IMR-90 (cell line): ENCODE measurements at regions not wholly inside any gene's neighbourhood (a gene's known extent, or its start where the extent isn't known, plus 50 kb on each side); places are given as distances from the start of the nearest gene placed in this dataset.

ENCODE experiments used
- ATAC-seq: fragments of 200-7000 bp; cut with Tn5 transposase; 2 replicates; pipeline ENCODE4 v1.9.1; 2020; ENCODE audit warnings: low read depth, mild to moderate bottlenecking, moderate library complexity
- BruUV-seq: library from RNA; stranded (reverse); fragments of 400-500 nt; replicated peaks from 2 replicates; lab custom pipeline; 2021; lab: Mats Ljungman, UMichigan
- CTCF ChIA-PET: fragments of 300-600 bp; formaldehyde crosslinking; extraction: SDS; loops from one replicate; lab custom pipeline; 2021; ENCODE audit warnings: antibody characterized with exemption; lab: Yijun Ruan, JAX
- POLR2A ChIA-PET: fragments of 300-600 bp; sonication (Branson Sonifier 250); formaldehyde crosslinking; loops from one replicate; lab custom pipeline; 2022; ENCODE audit warnings: antibody characterized with exemption; ENCODE audit not compliant: unreplicated experiment; lab: Charles Lee
- DNase-seq: peaks from one replicate; pipeline ENCODE4 v3.0.0; 2013
- H2AFZ ChIP-seq: replicated peaks from 2 replicates; pipeline ENCODE3; 2013; ENCODE audit warnings: low read length, mild to moderate bottlenecking; ENCODE audit not compliant: poor library complexity
- H2AK5ac ChIP-seq: 2 replicates; pipeline ENCODE4 v1.6.1; 2013; ENCODE audit warnings: low read depth, low read length, inconsistent platforms
- H2AK9ac ChIP-seq: replicated peaks from 2 replicates; pipeline ENCODE3; 2013; ENCODE audit warnings: mild to moderate bottlenecking, low read depth, low read length, moderate library complexity; ENCODE audit not compliant: poor library complexity
- H2BK120ac ChIP-seq: 2 replicates; pipeline ENCODE4 v1.6.1; 2013; ENCODE audit warnings: low read depth, low read length, inconsistent platforms
- H2BK15ac ChIP-seq: 3 replicates; pipeline ENCODE4 v1.6.1; 2013; ENCODE audit warnings: low read depth, low read length, inconsistent platforms
- H2BK20ac ChIP-seq: 2 replicates; pipeline ENCODE4 v1.6.1; 2013; ENCODE audit warnings: low read depth, mild to moderate bottlenecking, inconsistent platforms, low read length, moderate library complexity
- H2BK5ac ChIP-seq: 2 replicates; pipeline ENCODE4 v1.6.1; 2013; ENCODE audit warnings: mild to moderate bottlenecking, low read depth, low read length, inconsistent platforms; ENCODE audit not compliant: poor library complexity, severe bottlenecking
- H3K14ac ChIP-seq: replicated peaks from 2 replicates; pipeline ENCODE4 v1.6.1; 2013; ENCODE audit warnings: low read depth, low read length, inconsistent platforms
- H3K18ac ChIP-seq: 2 replicates; pipeline ENCODE4 v1.6.1; 2013; ENCODE audit warnings: low read depth, low read length, control low read depth
- H3K23ac ChIP-seq: 2 replicates; pipeline ENCODE4 v1.6.1; 2013; ENCODE audit warnings: low read depth, low read length, inconsistent platforms
- H3K27ac ChIP-seq: 2 replicates; pipeline ENCODE4 v1.5.1; 2013; ENCODE audit warnings: mild to moderate bottlenecking, control low read depth, low read length; ENCODE audit not compliant: insufficient read depth
- H3K27me3 ChIP-seq: 2 replicates; pipeline ENCODE4 v1.6.1; 2013; ENCODE audit warnings: low read length; ENCODE audit not compliant: control insufficient read depth, insufficient read depth
- H3K36me3 ChIP-seq: 2 replicates; pipeline ENCODE4 v1.6.1; 2013; ENCODE audit warnings: low read length, mixed read lengths; ENCODE audit not compliant: control insufficient read depth, insufficient read depth
- H3K4ac ChIP-seq: 2 replicates; pipeline ENCODE4 v1.6.1; 2013; ENCODE audit warnings: low read depth, low read length, inconsistent platforms
- H3K4me1 ChIP-seq: 2 replicates; pipeline ENCODE4 v1.6.1; 2013; ENCODE audit warnings: low read length, mixed read lengths; ENCODE audit not compliant: control insufficient read depth, insufficient read depth
- H3K4me2 ChIP-seq: 2 replicates; pipeline ENCODE4 v1.6.1; 2013; ENCODE audit warnings: low read depth, mild to moderate bottlenecking, control low read depth, low read length, moderate library complexity
- H3K4me3 ChIP-seq: 2 replicates; pipeline ENCODE4 v1.5.1; 2013; ENCODE audit warnings: low read depth, mild to moderate bottlenecking, control low read depth, low read length, moderate library complexity; ENCODE audit not compliant: insufficient read depth
- H3K56ac ChIP-seq: 2 replicates; pipeline ENCODE4 v1.6.1; 2013; ENCODE audit warnings: low read length, inconsistent platforms; ENCODE audit not compliant: insufficient read depth; ENCODE audit errors: extremely low read depth
- H3K79me1 ChIP-seq, 2 experiments: 2 replicates each; pipeline ENCODE4 v1.6.1; 2013; ENCODE audit warnings: low read length in 2 of 2, inconsistent platforms in 1 of 2, low read depth in 1 of 2
- H3K9ac ChIP-seq: 2 replicates; pipeline ENCODE4 v1.6.1; 2013; ENCODE audit warnings: low read depth, low read length, control low read depth
- H3K9me1 ChIP-seq: 2 replicates; pipeline ENCODE4 v1.6.1; 2013; ENCODE audit warnings: low read length, inconsistent platforms; ENCODE audit not compliant: insufficient read depth
- H3K9me3 ChIP-seq: 2 replicates; pipeline ENCODE4 v1.6.1; 2013; ENCODE audit warnings: low read length; ENCODE audit not compliant: control insufficient read depth, insufficient read depth
- H4K20me1 ChIP-seq: 2 replicates; pipeline ENCODE4 v1.6.1; 2013; ENCODE audit warnings: low read length, inconsistent platforms; ENCODE audit not compliant: insufficient read depth
- H4K5ac ChIP-seq: 2 replicates; pipeline ENCODE4 v1.6.1; 2013; ENCODE audit warnings: mild to moderate bottlenecking, low read depth, low read length, control low read depth
- H4K8ac ChIP-seq, 2 experiments: 2 replicates each; pipeline ENCODE4 v1.6.1; 2013; ENCODE audit warnings: low read depth in 2 of 2, low read length in 2 of 2, control low read depth in 1 of 2, inconsistent platforms in 1 of 2
- H4K91ac ChIP-seq: 2 replicates; pipeline ENCODE4 v1.6.1; 2013; ENCODE audit warnings: low read depth, low read length, inconsistent platforms; ENCODE audit not compliant: insufficient read depth
- CEBPB ChIP-seq: IDR thresholded peaks from 2 replicates; pipeline ENCODE4 v1.6.1; 2012; ENCODE audit warnings: low read depth, low read length, improper control_type of control experiment
- CHD1 ChIP-seq: IDR thresholded peaks from 2 replicates; pipeline ENCODE4 v1.6.1; 2012; ENCODE audit warnings: low read depth, low read length, improper control_type of control experiment
- CTCF ChIP-seq: conservative IDR thresholded peaks from 2 replicates; pipeline ENCODE4 v1.5.1; 2012; ENCODE audit warnings: mild to moderate bottlenecking, low read depth, low read length, improper control_type of control experiment
- FOS ChIP-seq: fragments of 150-350 bp; IDR thresholded peaks from 2 replicates; pipeline ENCODE4 v1.6.1; 2016; ENCODE audit warnings: low read depth, low read length
- MAZ ChIP-seq: IDR thresholded peaks from 2 replicates; pipeline ENCODE4 v1.6.1; 2012; ENCODE audit warnings: low read depth, mild to moderate bottlenecking, low read length, improper control_type of control experiment, moderate library complexity, borderline replicate concordance
- NFE2L2 ChIP-seq: fragments of 150-350 bp; IDR thresholded peaks from 2 replicates; pipeline ENCODE4 v1.6.1; 2016; ENCODE audit warnings: low read depth, mild to moderate bottlenecking, low read length
- RAD21 ChIP-seq: IDR thresholded peaks from 2 replicates; pipeline ENCODE4 v1.6.1; 2012; ENCODE audit warnings: low read length, improper control_type of control experiment
- SMC3 ChIP-seq: fragments of 150-350 bp; IDR thresholded peaks from 2 replicates; pipeline ENCODE4 v1.6.1; 2016; ENCODE audit warnings: low read depth, mild to moderate bottlenecking, antibody characterized with exemption, low read length, moderate library complexity
- WGBS, 2 experiments: methylation state at CpG; one replicate each; pipeline versions ENCODE4 v1.1.5 to v1.1.7; 2013; ENCODE audit warnings: missing lambda C conversion rate in 2 of 2; ENCODE audit not compliant: insufficient read length in 1 of 2; ENCODE audit errors: extremely low coverage in 2 of 2; 5-methylcytosine and 5-hydroxymethylcytosine counted together
- dilution Hi-C: fragments of 300-500 bp; cut with HindIII; formaldehyde crosslinking; loops from one replicate; pipeline ENCODE4 v1.14.3; 2018; ENCODE audit warnings: low sequenced_read_pairs; ENCODE audit not compliant: unreplicated experiment
- in situ Hi-C: fragments of 300-500 bp; cut with MboI; formaldehyde crosslinking; loops from 3 replicates; pipeline ENCODE4 v1.14.3; 2019; ENCODE audit warnings: low sequenced_read_pairs, inconsistent platforms, mixed read lengths
- intact Hi-C: fragments of 100-400 bp; cut with micrococcal nuclease; formaldehyde crosslinking; loops from 2 replicates; pipeline ENCODE4 v1.10.0; 2022
- TF ChIP-seq, protein P1 (sequence below): fragments of 150-350 bp; IDR thresholded peaks from 2 replicates; pipeline ENCODE4 v1.6.1; 2016; ENCODE audit warnings: low read depth, mild to moderate bottlenecking, low read length, moderate library complexity, borderline replicate concordance

GRCh38 chr6:74969591-74970267, 236.1 kb downstream of the COL12A1 start:
- no peak overlapping the region for H2BK15ac ChIP-seq
- H2BK5ac ChIP-seq = no peak overlapping the region
- H3K18ac ChIP-seq = no peak overlapping the region
- H3K27me3 ChIP-seq = no peaks in the 10 kb centered on the region
- no peaks in the 10 kb centered on the region for H3K4me1 ChIP-seq
- no peak overlapping the region for H2AK5ac ChIP-seq
- H3K9me3 ChIP-seq = peaks cover 7% of the 10 kb centered on the region
- no peak overlapping the region for H2BK120ac ChIP-seq
- H3K14ac ChIP-seq = no peak overlapping the region
- no peaks in the 10 kb centered on the region for H3K36me3 ChIP-seq
- ChIA-PET POLR2A (no interaction called here), CTCF (interaction anchor here (0.7 kb wide), 1 partner anchor 78 kb away, joined by 3 read pairs; no protein-coding TSS in a partner anchor)
- H3K23ac ChIP-seq = no peak overlapping the region
- H4K20me1 ChIP-seq = no peaks in the 10 kb centered on the region
- H4K5ac ChIP-seq = no peak overlapping the region
- no peak overlapping the region for H2AK9ac ChIP-seq
- H3K4me2 ChIP-seq = no peak overlapping the region
- BruUV-seq = no TSS peak
- in situ Hi-C loops (no loop called here), intact Hi-C loops (loop anchor here (5.0 kb wide), 1 partner anchor 98 kb away; no protein-coding TSS in a partner anchor), dilution Hi-C loops (no loop called here)
- H3K79me1 ChIP-seq = no peaks in the 10 kb centered on the region
- no peak overlapping the region for H3K56ac ChIP-seq
- whole genome bisulfite sequencing, 2 experiments = 0% methylated on average over 1 of the region's 4 CpGs; no CpG with 5 or more reads in 1 of the 2 experiments
- no peak overlapping the region for H4K8ac ChIP-seq
- ATAC-seq (no peak), DNase-seq (peak; percentile 6)
- no peak overlapping the region for H3K4ac ChIP-seq
- no peak overlapping the region for H3K4me3 ChIP-seq
- no peak overlapping the region for H3K27ac ChIP-seq
- H4K91ac ChIP-seq = no peak overlapping the region
- H3K9ac ChIP-seq = no peak overlapping the region
- no peak overlapping the region for H2AFZ ChIP-seq
- H3K9me1 ChIP-seq = no peaks in the 10 kb centered on the region
- TF ChIP-seq CTCF (no peak), FOS (no peak), CEBPB (no peak), SMC3 (no peak), NFE2L2 (no peak), MAZ (no peak), CHD1 (no peak), RAD21 (no peak)
- TF ChIP-seq, protein P1, sequence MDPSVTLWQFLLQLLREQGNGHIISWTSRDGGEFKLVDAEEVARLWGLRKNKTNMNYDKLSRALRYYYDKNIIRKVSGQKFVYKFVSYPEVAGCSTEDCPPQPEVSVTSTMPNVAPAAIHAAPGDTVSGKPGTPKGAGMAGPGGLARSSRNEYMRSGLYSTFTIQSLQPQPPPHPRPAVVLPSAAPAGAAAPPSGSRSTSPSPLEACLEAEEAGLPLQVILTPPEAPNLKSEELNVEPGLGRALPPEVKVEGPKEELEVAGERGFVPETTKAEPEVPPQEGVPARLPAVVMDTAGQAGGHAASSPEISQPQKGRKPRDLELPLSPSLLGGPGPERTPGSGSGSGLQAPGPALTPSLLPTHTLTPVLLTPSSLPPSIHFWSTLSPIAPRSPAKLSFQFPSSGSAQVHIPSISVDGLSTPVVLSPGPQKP = no peak
- no peak overlapping the region for H2BK20ac ChIP-seq
